ENCODE measurements at regions not wholly inside any gene's neighbourhood (a gene's known extent, or its start where the extent isn't known, plus 50 kb on each side); places are given as distances from the start of the nearest gene placed in this dataset.

GRCh38 chr2:138846216-138846821, 66.1 kb upstream of the NXPH2 start:
- H3K27ac ChIP-seq (ENCODE audit: low read depth, low read length), result no peak overlapping the region
- H3K9me3 ChIP-seq (ENCODE audit: insufficient read depth, low read depth, low read length), result no peaks in the 10 kb centered on the region
- H3K27me3 ChIP-seq (ENCODE audit: insufficient read depth, low read length), result no peaks in the 10 kb centered on the region
- WGBS, result 89% methylated on average over 8 of the region's 8 CpGs
- no peak overlapping the region for H3K4me3 ChIP-seq (ENCODE audit: low read length)
- H3K36me3 ChIP-seq (ENCODE audit: insufficient read depth, low read length), result no peaks in the 10 kb centered on the region
- no peak overlapping the region for H3K9ac ChIP-seq (ENCODE audit: low read depth, low read length)
- no peaks in the 10 kb centered on the region for H3K4me1 ChIP-seq (ENCODE audit: insufficient read depth, low read length)

- no peaks in the 10 kb centered on the region for H3K9me3 ChIP-seq (ENCODE audit: insufficient read depth, low read depth, low read length)
- no peak overlapping the region for H3K27ac ChIP-seq (ENCODE audit: low read depth, low read length)
- no peaks in the 10 kb centered on the region for H3K27me3 ChIP-seq (ENCODE audit: insufficient read depth, low read length)
- no peak overlapping the region for H3K9ac ChIP-seq (ENCODE audit: low read depth, low read length)
- no peak overlapping the region for H3K4me3 ChIP-seq (ENCODE audit: low read length)
- H3K36me3 ChIP-seq (ENCODE audit: insufficient read depth, low read length), result no peaks in the 10 kb centered on the region
- H3K4me1 ChIP-seq (ENCODE audit: insufficient read depth, low read length), result no peaks in the 10 kb centered on the region
- WGBS, result 100% methylated on average over 1 of the region's 1 CpG
Measured at GRCh38 chr2:138842341-138842740, 62.2 kb upstream of the NXPH2 start.

DNA sequence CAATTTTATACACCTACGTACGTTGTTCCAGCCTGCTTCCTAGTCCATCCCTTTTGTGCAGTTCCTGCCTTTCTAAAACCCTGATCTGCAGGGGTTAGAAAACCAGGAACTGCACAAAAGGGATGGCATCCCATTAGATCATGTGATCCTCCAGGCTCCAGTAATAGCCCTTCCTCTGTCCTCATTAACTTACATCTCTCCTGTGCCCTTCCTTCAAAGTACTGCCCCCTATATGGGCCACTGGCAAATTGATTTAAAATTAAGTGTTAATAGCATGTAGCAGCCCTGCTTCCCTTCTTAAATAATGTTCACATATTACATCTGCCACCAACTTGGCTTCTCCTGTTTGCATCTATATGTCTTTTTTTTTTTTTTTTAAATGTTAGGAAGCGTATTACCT, 61.3 kb upstream of the NXPH2 start:
- Histone ChIP-seq H3K36me3 (ENCODE audit: insufficient read depth, low read length) (no peaks in the 10 kb centered on the region), H3K27ac (ENCODE audit: low read depth, low read length) (no peak overlapping the region), H3K27me3 (ENCODE audit: insufficient read depth, low read length) (no peaks in the 10 kb centered on the region), H3K9ac (ENCODE audit: low read depth, low read length) (no peak overlapping the region), H3K9me3 (ENCODE audit: insufficient read depth, low read depth, low read length) (no peaks in the 10 kb centered on the region), H3K4me1 (ENCODE audit: insufficient read depth, low read length) (no peaks in the 10 kb centered on the region), H3K4me3 (ENCODE audit: low read length) (no peak overlapping the region)
- 93% methylated on average over 2 of the region's 3 CpGs for WGBS

- Histone ChIP-seq H3K9me3 (ENCODE audit: insufficient read depth, low read depth, low read length) (no peaks in the 10 kb centered on the region), H3K36me3 (ENCODE audit: insufficient read depth, low read length) (no peaks in the 10 kb centered on the region), H3K4me1 (ENCODE audit: insufficient read depth, low read length) (no peaks in the 10 kb centered on the region), H3K27me3 (ENCODE audit: insufficient read depth, low read length) (no peaks in the 10 kb centered on the region), H3K27ac (ENCODE audit: low read depth, low read length) (no peak overlapping the region), H3K9ac (ENCODE audit: low read depth, low read length) (no peak overlapping the region), H3K4me3 (ENCODE audit: low read length) (no peak overlapping the region)
- 91% methylated on average over 6 of the region's 6 CpGs for WGBS
Measured at GRCh38 chr2:138838851-138839620, 58.8 kb upstream of the NXPH2 start.

DNA sequence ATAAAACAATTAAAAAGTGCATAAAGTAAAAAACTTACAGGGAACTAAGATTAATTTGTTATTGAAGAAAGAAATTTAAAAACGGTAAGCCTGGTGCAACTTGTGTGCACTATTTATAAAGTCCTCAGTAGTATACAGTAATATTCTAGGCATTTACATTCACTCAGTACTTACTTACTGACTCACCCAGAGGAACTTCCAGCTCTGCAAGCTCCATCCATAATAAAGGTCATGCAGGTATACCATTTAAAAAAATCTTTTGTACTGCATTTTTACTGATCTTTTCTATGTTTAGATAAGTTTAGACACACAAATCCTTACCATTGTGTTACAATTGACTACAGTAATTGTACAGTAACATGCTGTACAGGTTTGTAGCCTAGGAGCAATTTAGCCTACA, 51.5 kb upstream of the NXPH2 start:
- Histone ChIP-seq H3K27ac (ENCODE audit: low read depth, low read length) (no peak overlapping the region), H3K9me3 (ENCODE audit: insufficient read depth, low read depth, low read length) (no peaks in the 10 kb centered on the region), H3K4me1 (ENCODE audit: insufficient read depth, low read length) (no peaks in the 10 kb centered on the region), H3K9ac (ENCODE audit: low read depth, low read length) (no peak overlapping the region), H3K27me3 (ENCODE audit: insufficient read depth, low read length) (no peaks in the 10 kb centered on the region), H3K36me3 (ENCODE audit: insufficient read depth, low read length) (no peaks in the 10 kb centered on the region), H3K4me3 (ENCODE audit: low read length) (no peak overlapping the region)
- whole genome bisulfite sequencing, result no CpG with 5 or more reads among the region's 1 CpG

DNA sequence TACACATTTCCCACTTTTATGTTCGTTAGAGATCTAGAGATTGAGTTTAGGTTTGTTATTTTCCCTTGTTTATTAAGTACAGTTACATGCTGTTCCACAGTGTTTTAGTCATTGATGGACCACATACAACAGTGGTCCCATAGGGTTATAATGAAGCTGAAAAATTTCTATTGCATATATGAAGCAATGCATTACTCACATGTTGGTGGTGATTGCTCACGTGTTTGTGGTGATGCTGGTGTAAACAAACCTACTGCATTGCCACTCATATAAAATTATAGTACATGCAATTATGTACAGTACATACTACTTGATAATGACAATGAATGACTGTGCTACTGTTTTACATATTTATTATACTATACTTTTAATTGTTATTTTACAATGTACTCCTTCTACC, 51.0 kb upstream of the NXPH2 start:
- Histone ChIP-seq H3K27me3 (ENCODE audit: insufficient read depth, low read length) (no peaks in the 10 kb centered on the region), H3K4me3 (ENCODE audit: low read length) (no peak overlapping the region), H3K36me3 (ENCODE audit: insufficient read depth, low read length) (no peaks in the 10 kb centered on the region), H3K9me3 (ENCODE audit: insufficient read depth, low read depth, low read length) (no peaks in the 10 kb centered on the region), H3K4me1 (ENCODE audit: insufficient read depth, low read length) (no peaks in the 10 kb centered on the region), H3K9ac (ENCODE audit: low read depth, low read length) (no peak overlapping the region), H3K27ac (ENCODE audit: low read depth, low read length) (no peak overlapping the region)
- 100% methylated on average over 1 of the region's 2 CpGs for WGBS

DNA sequence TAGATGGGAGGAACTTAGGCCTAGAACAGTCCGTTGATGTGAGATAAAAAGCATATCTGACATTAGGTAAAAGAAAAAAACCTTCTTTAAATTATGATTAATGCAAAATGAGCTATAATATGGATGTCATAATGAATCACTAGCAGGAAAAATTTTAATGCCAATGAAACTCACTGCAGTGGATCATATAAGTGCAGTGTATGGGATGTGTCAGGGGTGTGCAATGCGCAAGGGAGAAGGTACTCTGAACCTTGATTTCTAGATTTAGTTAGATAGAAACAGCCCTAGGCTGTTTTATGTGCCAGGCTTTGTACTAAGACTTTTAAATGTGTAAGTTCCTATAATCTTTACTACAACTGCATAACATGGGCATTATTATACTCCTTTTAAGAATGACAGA, 50.4 kb upstream of the NXPH2 start:
- H3K4me1 ChIP-seq (ENCODE audit: insufficient read depth, low read length), result no peaks in the 10 kb centered on the region
- H3K27ac ChIP-seq (ENCODE audit: low read depth, low read length), result no peak overlapping the region
- WGBS, result 98% methylated on average over 2 of the region's 2 CpGs
- no peaks in the 10 kb centered on the region for H3K36me3 ChIP-seq (ENCODE audit: insufficient read depth, low read length)
- H3K9me3 ChIP-seq (ENCODE audit: insufficient read depth, low read depth, low read length), result no peaks in the 10 kb centered on the region
- H3K9ac ChIP-seq (ENCODE audit: low read depth, low read length), result no peak overlapping the region
- H3K27me3 ChIP-seq (ENCODE audit: insufficient read depth, low read length), result no peaks in the 10 kb centered on the region
- no peak overlapping the region for H3K4me3 ChIP-seq (ENCODE audit: low read length)

All from HUES64 (cell line).